Mammary epithelial cell (primary cell): ENCODE measurements at regions not wholly inside any gene's neighbourhood (a gene's known extent, or its start where the extent isn't known, plus 50 kb on each side); places are given as distances from the start of the nearest gene placed in this dataset.

Experiments
- CTCF ChIP-seq, 2 donors: IDR thresholded peaks in 1 of 2; conservative IDR thresholded peaks in 1 of 2; 2 replicates each; pipeline ENCODE4 v1.5.1; 2011 to 2012; ENCODE audit warnings: inconsistent platforms in 2 of 2, low read length in 2 of 2, mild to moderate bottlenecking in 2 of 2, control low read depth in 1 of 2, low read depth in 1 of 2; ENCODE audit not compliant: insufficient read depth in 1 of 2; ENCODE audit errors: extremely low read depth in 1 of 2
- EZH2 ChIP-seq: IDR thresholded peaks from 2 replicates; pipeline ENCODE4 v1.6.1; 2012; ENCODE audit warnings: low read length, inconsistent platforms, borderline replicate concordance

DNA sequence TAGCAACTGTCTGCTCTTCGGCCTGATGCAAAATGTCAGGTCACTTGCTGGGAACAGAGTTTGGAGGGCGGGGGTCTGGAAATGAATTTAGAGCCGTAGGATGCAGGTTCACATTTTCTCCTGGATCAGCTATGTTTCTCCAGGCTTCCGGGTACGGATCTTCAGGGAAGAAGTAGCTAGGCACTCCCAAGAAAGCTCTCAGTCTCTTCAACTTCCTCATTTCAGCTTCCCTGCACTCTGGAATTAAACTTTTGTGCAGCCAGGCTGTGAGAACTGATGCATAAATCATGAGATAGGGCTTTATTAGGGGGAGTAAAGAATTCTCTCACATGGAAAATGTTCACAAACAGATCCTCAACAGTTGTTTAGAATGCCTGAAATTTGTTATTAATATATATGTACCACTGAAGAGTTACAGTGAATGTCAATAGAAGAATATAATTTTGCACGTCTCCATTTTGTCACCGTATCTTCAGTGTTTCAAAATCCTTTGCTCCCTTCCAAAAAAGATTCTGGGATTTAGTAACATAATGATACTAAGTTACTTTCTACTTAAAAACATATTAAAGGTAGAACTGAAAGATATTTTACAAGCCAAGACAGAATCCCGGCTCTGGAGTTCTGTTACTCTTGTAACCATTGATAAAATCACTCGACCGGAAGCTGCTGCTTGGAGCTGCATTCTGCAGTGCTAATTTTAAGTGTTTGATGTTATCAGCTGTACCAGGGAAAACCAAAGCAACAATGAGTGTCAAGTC, 178.5 kb upstream of the P2RY1 start:
- TF ChIP-seq CTCF (conservative IDR thresholded peaks at IDR 0.05 in 1 of 2, IDR thresholded peaks at IDR 0.05 in 1 of 2; ENCODE audit: extremely low read depth in 1 of 2, insufficient read depth in 1 of 2, low read depth in 1 of 2, low read length in 2 of 2) (no peak), EZH2 (no peak)
